Astrocyte of the cerebellum (primary cell): ENCODE measurements at regions not wholly inside any gene's neighbourhood (a gene's known extent, or its start where the extent isn't known, plus 50 kb on each side); places are given as distances from the start of the nearest gene placed in this dataset.
"Not testable (repeated sequence)": the region's sequence is repeated elsewhere in the genome, so short reads cannot be mapped to it uniquely, and the experiment has no call there.

ENCODE experiments used
- DNase-seq: peaks from one replicate; pipeline ENCODE4 v3.0.0-alpha.2; 2011; ENCODE audit warnings: low read depth
- H3K4me3 ChIP-seq: 2 replicates; pipeline ENCODE4 v1.5.1; 2011; ENCODE audit warnings: mild to moderate bottlenecking, low read depth, low read length, moderate library complexity
- CTCF ChIP-seq: IDR thresholded peaks from 2 replicates; pipeline ENCODE4 v1.5.1; 2012; ENCODE audit warnings: low read length, low read depth, moderate library complexity, mild to moderate bottlenecking; ENCODE audit errors: missing control alignments
- in situ Hi-C: cut with HindIII; loops from 2 replicates; pipeline ENCODE4 v1.10.0; 2017; ENCODE audit warnings: low sequenced_read_pairs

- DNase-seq = no peak
- peak overlapping the region; percentile 72 for H3K4me3 ChIP-seq
- TF ChIP-seq CTCF = no peak
- in situ Hi-C loops = no loop called here
These were observed 165.9 kb upstream of the PPP1R3A start for GRCh38 chr7:114084472-114085312.

- TF ChIP-seq CTCF = no peak
- H3K4me3 ChIP-seq = peak overlapping the region; percentile 72
- in situ Hi-C loops = no loop called here
- no peak for DNase-seq
These were observed 165.2 kb upstream of the PPP1R3A start for GRCh38 chr7:114084002-114084471.

- H3K4me3 ChIP-seq = peak overlapping the region; percentile 43
- TF ChIP-seq CTCF = no peak
- in situ Hi-C loops = no loop called here
- no peak for DNase-seq
These were observed 164.6 kb upstream of the PPP1R3A start for GRCh38 chr7:114083166-114084001.

GRCh38 chr7:114082642-114083165 is 163.9 kb upstream of the PPP1R3A start:
- DNase-seq = no peak
- in situ Hi-C loops = no loop called here
- H3K4me3 ChIP-seq = peak overlapping the region; percentile 43
- TF ChIP-seq CTCF = no peak

- TF ChIP-seq CTCF = peak; percentile 45
- DNase-seq = peak; percentile 70
These were observed 163.0 kb upstream of the PPP1R3A start for GRCh38 chr7:114081606-114082425.

GRCh38 chr7:114077158-114077524 is 158.3 kb upstream of the PPP1R3A start:
- H3K4me3 ChIP-seq, DNase-seq, in situ Hi-C loops: not testable (repeated sequence)

More at GRCh38 chr7:114081606-114082425, 163.0 kb upstream of the PPP1R3A start:
- in situ Hi-C loops = no loop called here
- H3K4me3 ChIP-seq = no peak overlapping the region

GRCh38 chr7:114076392-114077157 is 157.8 kb upstream of the PPP1R3A start:
- in situ Hi-C loops, H3K4me3 ChIP-seq, DNase-seq: not testable (repeated sequence)
